ENCODE measurements at regions not wholly inside any gene's neighbourhood (a gene's known extent, or its start where the extent isn't known, plus 50 kb on each side); places are given as distances from the start of the nearest gene placed in this dataset.

DNA sequence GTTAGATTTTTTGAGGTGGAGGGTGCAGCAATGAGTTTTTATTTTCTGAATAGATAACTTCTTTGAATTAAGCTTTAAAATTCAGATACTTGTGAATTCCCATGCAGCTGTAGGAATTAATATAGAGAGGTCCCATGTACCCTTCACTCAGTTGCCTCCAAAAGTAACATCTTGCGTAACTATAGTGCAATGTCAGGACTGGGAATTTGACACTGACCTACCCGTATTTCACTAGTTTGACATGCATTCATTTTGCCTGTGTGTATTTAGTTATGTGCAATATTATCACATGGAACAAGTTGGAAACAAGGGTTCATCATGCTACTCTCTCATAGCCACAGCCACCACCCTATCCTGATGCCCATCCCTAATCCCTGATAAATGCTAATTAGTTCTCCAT lies 147.1 kb upstream of the IGFBP3 start:
- TF ChIP-seq, protein P1, sequence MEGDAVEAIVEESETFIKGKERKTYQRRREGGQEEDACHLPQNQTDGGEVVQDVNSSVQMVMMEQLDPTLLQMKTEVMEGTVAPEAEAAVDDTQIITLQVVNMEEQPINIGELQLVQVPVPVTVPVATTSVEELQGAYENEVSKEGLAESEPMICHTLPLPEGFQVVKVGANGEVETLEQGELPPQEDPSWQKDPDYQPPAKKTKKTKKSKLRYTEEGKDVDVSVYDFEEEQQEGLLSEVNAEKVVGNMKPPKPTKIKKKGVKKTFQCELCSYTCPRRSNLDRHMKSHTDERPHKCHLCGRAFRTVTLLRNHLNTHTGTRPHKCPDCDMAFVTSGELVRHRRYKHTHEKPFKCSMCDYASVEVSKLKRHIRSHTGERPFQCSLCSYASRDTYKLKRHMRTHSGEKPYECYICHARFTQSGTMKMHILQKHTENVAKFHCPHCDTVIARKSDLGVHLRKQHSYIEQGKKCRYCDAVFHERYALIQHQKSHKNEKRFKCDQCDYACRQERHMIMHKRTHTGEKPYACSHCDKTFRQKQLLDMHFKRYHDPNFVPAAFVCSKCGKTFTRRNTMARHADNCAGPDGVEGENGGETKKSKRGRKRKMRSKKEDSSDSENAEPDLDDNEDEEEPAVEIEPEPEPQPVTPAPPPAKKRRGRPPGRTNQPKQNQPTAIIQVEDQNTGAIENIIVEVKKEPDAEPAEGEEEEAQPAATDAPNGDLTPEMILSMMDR (IDR thresholded peaks at IDR 0.05): no peak
- no peak for TF ChIP-seq POLR2A (IDR thresholded peaks at IDR 0.05)
